VCaP (cell line): ENCODE measurements at regions not wholly inside any gene's neighbourhood (a gene's known extent, or its start where the extent isn't known, plus 50 kb on each side); places are given as distances from the start of the nearest gene placed in this dataset.

Experiments
- H3K27ac ChIP-seq: fragments of 450-650 bp; 2 replicates; pipeline ENCODE4 v1.5.1; 2017
- CTCF ChIP-seq: fragments of 450-650 bp; conservative IDR thresholded peaks from 2 replicates; pipeline ENCODE4 v1.5.1; 2017; ENCODE audit warnings: mild to moderate bottlenecking, moderate library complexity

GRCh38 chr4:123072060-123072459 lies 149.7 kb upstream of the NUDT6 start:
- peak overlapping the region; percentile 58 for H3K27ac ChIP-seq
- TF ChIP-seq CTCF = no peak

GRCh38 chr4:123073650-123074049 lies 151.3 kb upstream of the NUDT6 start:
- no peak for TF ChIP-seq CTCF
- no peak overlapping the region for H3K27ac ChIP-seq

GRCh38 chr4:123077330-123077729 lies 154.9 kb upstream of the NUDT6 start:
- TF ChIP-seq CTCF = no peak
- no peak overlapping the region for H3K27ac ChIP-seq

GRCh38 chr4:123081971-123082370 lies 159.6 kb upstream of the NUDT6 start:
- no peak overlapping the region for H3K27ac ChIP-seq
- no peak for TF ChIP-seq CTCF

GRCh38 chr4:123083646-123084045 lies 161.2 kb upstream of the NUDT6 start:
- H3K27ac ChIP-seq = no peak overlapping the region

GRCh38 chr4:123088501-123088900 lies 166.1 kb upstream of the NUDT6 start:
- no peak for TF ChIP-seq CTCF
- no peak overlapping the region for H3K27ac ChIP-seq

More at GRCh38 chr4:123083646-123084045, 161.2 kb upstream of the NUDT6 start:
- TF ChIP-seq CTCF = no peak

- no peak overlapping the region for H3K27ac ChIP-seq
- no peak for TF ChIP-seq CTCF
Measured at GRCh38 chr4:123090886-123091285, 168.5 kb upstream of the NUDT6 start.

- no peak for TF ChIP-seq CTCF
- H3K27ac ChIP-seq = no peak overlapping the region
Measured at GRCh38 chr4:123092586-123092985, 170.2 kb upstream of the NUDT6 start.
